ENCODE measurements at regions not wholly inside any gene's neighbourhood (a gene's known extent, or its start where the extent isn't known, plus 50 kb on each side); places are given as distances from the start of the nearest gene placed in this dataset.

DNA sequence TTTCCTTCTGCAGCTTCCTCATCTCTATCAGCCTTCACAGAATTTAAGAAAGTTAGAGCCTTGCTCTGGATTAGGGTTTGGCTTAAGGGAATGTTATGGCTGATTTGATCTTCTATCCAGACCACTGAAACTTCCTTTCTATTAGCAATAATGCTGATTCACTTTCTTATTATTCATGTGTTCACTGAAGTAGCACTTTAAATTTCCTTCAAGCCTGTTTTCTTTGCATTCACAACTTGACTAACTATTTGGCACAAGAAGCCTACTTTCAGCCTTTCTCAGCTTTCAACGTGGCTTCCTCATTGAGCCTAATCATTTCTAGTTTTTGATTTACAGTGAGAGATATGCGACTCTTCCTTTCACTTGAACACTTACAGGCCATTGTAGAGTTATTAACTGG is 528.5 kb downstream of the PLPP3 start:
- Mint-ChIP-seq H3K4me1 (ENCODE audit: low read depth) (no peaks in the 10 kb centered on the region), H3K27me3 (ENCODE audit: insufficient read depth) (no peaks in the 10 kb centered on the region; the same call in 1 of the 2 replicates), H3K27ac (no peak overlapping the region), H3K9me3 (no peaks in the 10 kb centered on the region), H3K36me3 (ENCODE audit: low read depth) (no peaks in the 10 kb centered on the region), H3K4me3 (no peak overlapping the region)
- DNase-seq: no peak
- TF ChIP-seq, protein P1, sequence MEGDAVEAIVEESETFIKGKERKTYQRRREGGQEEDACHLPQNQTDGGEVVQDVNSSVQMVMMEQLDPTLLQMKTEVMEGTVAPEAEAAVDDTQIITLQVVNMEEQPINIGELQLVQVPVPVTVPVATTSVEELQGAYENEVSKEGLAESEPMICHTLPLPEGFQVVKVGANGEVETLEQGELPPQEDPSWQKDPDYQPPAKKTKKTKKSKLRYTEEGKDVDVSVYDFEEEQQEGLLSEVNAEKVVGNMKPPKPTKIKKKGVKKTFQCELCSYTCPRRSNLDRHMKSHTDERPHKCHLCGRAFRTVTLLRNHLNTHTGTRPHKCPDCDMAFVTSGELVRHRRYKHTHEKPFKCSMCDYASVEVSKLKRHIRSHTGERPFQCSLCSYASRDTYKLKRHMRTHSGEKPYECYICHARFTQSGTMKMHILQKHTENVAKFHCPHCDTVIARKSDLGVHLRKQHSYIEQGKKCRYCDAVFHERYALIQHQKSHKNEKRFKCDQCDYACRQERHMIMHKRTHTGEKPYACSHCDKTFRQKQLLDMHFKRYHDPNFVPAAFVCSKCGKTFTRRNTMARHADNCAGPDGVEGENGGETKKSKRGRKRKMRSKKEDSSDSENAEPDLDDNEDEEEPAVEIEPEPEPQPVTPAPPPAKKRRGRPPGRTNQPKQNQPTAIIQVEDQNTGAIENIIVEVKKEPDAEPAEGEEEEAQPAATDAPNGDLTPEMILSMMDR (IDR thresholded peaks at IDR 0.05): no peak

GRCh38 chr1:56045477-56045876 is 533.9 kb downstream of the PLPP3 start:
- Mint-ChIP-seq H3K4me1 (ENCODE audit: low read depth) (no peaks in the 10 kb centered on the region), H3K9me3 (peaks cover 5% of the 10 kb centered on the region; the same call in 1 of the 2 replicates), H3K36me3 (ENCODE audit: low read depth) (no peaks in the 10 kb centered on the region), H3K27ac (no peak overlapping the region), H3K27me3 (ENCODE audit: insufficient read depth) (peaks cover 5% of the 10 kb centered on the region; the same call in 1 of the 2 replicates), H3K4me3 (no peak overlapping the region)
- TF ChIP-seq, protein P1 (IDR thresholded peaks at IDR 0.05): no peak
- DNase-seq: no peak

GRCh38 chr1:56045062-56045461 is 534.3 kb downstream of the PLPP3 start:
- Mint-ChIP-seq H3K4me1 (ENCODE audit: low read depth) (no peaks in the 10 kb centered on the region), H3K27me3 (ENCODE audit: insufficient read depth) (peaks cover 5% of the 10 kb centered on the region; the same call in 1 of the 2 replicates), H3K9me3 (peaks cover 5% of the 10 kb centered on the region; the same call in 1 of the 2 replicates), H3K4me3 (no peak overlapping the region), H3K36me3 (ENCODE audit: low read depth) (no peaks in the 10 kb centered on the region), H3K27ac (no peak overlapping the region)
- DNase-seq: no peak
- TF ChIP-seq, protein P1 (IDR thresholded peaks at IDR 0.05): no peak

- DNase-seq: no peak
- Mint-ChIP-seq H3K36me3 (ENCODE audit: low read depth) (no peaks in the 10 kb centered on the region), H3K27ac (no peak overlapping the region), H3K4me1 (ENCODE audit: low read depth) (no peaks in the 10 kb centered on the region), H3K9me3 (peaks cover 5% of the 10 kb centered on the region), H3K27me3 (ENCODE audit: insufficient read depth) (no peaks in the 10 kb centered on the region; the same call in 1 of the 2 replicates), H3K4me3 (no peak overlapping the region)
- TF ChIP-seq, protein P1 (IDR thresholded peaks at IDR 0.05): no peak
Measured at GRCh38 chr1:56036479-56036878, 542.9 kb downstream of the PLPP3 start.

DNA sequence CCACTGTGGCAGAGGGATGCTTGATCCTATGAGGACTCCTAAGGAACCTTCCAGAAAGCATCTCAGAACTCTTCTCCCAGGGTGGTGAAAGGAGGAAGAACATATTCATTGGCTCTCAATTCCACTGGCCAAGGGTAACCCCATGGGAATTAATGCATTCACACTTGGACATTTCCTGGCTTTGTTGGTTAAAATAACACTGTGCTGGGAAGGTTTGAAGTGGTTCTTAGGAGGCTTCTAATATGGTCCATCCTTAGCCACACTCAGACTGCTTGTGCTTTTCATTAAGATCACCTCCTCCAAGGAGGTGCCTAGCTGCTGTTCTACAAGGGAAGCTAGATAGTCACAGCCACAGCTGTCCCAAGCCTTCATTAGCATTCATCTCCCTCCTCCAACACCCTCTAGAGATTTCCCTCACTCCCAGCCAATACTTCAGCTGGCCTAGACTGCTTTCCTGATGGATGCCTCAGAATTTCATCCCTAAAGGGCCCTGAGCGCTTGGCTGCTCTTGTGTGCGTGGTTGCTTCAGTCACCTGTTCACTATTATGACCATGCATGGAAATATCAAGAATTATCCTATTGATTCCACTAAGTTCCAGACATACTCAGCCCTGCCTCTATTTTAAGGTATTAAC is 544.4 kb downstream of the PLPP3 start:
- no peaks in the 10 kb centered on the region; the same call in 1 of the 2 replicates for H3K27me3 Mint-ChIP-seq (ENCODE audit: insufficient read depth)
- no peak overlapping the region for H3K27ac Mint-ChIP-seq
- TF ChIP-seq, protein P1 (IDR thresholded peaks at IDR 0.05): no peak
- no peaks in the 10 kb centered on the region for H3K4me1 Mint-ChIP-seq (ENCODE audit: low read depth)
- no peaks in the 10 kb centered on the region; the same call in none of the 2 replicates for H3K9me3 Mint-ChIP-seq
- H3K36me3 Mint-ChIP-seq (ENCODE audit: low read depth): no peaks in the 10 kb centered on the region
- no peak overlapping the region for H3K4me3 Mint-ChIP-seq
- no peak for DNase-seq
